DOHH2 (cell line): ENCODE measurements at regions not wholly inside any gene's neighbourhood (a gene's known extent, or its start where the extent isn't known, plus 50 kb on each side); places are given as distances from the start of the nearest gene placed in this dataset.

ENCODE experiments used
- EZH2phosphoT487 ChIP-seq: fragments of 200-600 bp; sonication (generic); IDR thresholded peaks from 2 replicates; pipeline ENCODE4 v1.6.1; 2017; ENCODE audit warnings: borderline replicate concordance, mild to moderate bottlenecking, antibody characterized with exemption, low read length, moderate library complexity, mixed read lengths
- TF ChIP-seq, protein P1 (sequence below): fragments of 200-600 bp; sonication (generic); IDR thresholded peaks from one replicate; pipeline ENCODE4 v1.5.1; 2014; ENCODE audit warnings: antibody characterized with exemption, mild to moderate bottlenecking, low read depth, low read length; ENCODE audit not compliant: poor library complexity, severe bottlenecking

DNA sequence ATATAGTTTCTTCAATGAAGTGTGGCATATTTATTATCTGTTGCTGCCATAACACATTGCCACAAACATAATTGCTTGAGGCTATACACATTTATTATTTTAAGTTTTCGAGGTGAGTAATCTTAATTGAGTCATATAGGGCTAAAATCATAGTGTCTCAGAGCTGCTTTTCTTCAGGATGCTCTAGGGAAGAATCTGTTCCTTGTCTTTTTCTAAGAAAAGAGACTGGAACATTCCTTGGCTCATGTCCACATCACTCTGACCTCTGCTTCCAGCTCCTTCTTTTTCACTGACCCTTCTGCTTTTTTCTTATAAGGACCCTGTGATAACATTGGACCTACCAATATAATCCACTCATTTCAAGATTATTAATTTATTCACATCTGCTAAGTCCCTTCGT is 632.4 kb upstream of the TYRP1 start:
- TF ChIP-seq, protein P1, sequence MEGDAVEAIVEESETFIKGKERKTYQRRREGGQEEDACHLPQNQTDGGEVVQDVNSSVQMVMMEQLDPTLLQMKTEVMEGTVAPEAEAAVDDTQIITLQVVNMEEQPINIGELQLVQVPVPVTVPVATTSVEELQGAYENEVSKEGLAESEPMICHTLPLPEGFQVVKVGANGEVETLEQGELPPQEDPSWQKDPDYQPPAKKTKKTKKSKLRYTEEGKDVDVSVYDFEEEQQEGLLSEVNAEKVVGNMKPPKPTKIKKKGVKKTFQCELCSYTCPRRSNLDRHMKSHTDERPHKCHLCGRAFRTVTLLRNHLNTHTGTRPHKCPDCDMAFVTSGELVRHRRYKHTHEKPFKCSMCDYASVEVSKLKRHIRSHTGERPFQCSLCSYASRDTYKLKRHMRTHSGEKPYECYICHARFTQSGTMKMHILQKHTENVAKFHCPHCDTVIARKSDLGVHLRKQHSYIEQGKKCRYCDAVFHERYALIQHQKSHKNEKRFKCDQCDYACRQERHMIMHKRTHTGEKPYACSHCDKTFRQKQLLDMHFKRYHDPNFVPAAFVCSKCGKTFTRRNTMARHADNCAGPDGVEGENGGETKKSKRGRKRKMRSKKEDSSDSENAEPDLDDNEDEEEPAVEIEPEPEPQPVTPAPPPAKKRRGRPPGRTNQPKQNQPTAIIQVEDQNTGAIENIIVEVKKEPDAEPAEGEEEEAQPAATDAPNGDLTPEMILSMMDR: no peak
- TF ChIP-seq EZH2phosphoT487: no peak
